AG04450 (cell line): ENCODE measurements at regions not wholly inside any gene's neighbourhood (a gene's known extent, or its start where the extent isn't known, plus 50 kb on each side); places are given as distances from the start of the nearest gene placed in this dataset.

Experiments
- CTCF ChIA-PET: fragments of 300-600, 350-600 bp; formaldehyde crosslinking; extraction: SDS; loops from one replicate; lab custom pipeline; 2022; ENCODE audit warnings: antibody characterized with exemption, inconsistent platforms; lab: Charles Lee
- POLR2A ChIA-PET: fragments of 350-600 bp; formaldehyde crosslinking; extraction: SDS; loops from one replicate; lab custom pipeline; 2021; ENCODE audit warnings: antibody characterized with exemption, inconsistent platforms; lab: Yijun Ruan, JAX
- DNase-seq: peaks from one replicate; pipeline ENCODE4 v3.0.0-alpha.2; 2011; ENCODE audit warnings: low read depth, low spot score
- H3K27ac ChIP-seq: one replicate; pipeline ENCODE4 v1.5.1; 2012; ENCODE audit warnings: low read depth, low read length, control low read depth
- H3K27me3 ChIP-seq: one replicate; pipeline ENCODE4 v1.6.0; 2012; ENCODE audit warnings: low read length; ENCODE audit not compliant: control insufficient read depth, insufficient read depth
- H3K4me3 ChIP-seq: 2 replicates; pipeline ENCODE4 v1.5.1; 2011; ENCODE audit warnings: mild to moderate bottlenecking, low read depth, low read length, control low read depth
- H3K9me3 ChIP-seq: 2 replicates; pipeline ENCODE4 v1.5.1; 2012; ENCODE audit warnings: low read length; ENCODE audit not compliant: control insufficient read depth, insufficient read depth
- TF ChIP-seq, protein P1 (sequence below): IDR thresholded peaks from 2 replicates; pipeline ENCODE4 v1.5.1; 2011; ENCODE audit warnings: low read depth, low read length, control low read depth, inconsistent platforms

DNA sequence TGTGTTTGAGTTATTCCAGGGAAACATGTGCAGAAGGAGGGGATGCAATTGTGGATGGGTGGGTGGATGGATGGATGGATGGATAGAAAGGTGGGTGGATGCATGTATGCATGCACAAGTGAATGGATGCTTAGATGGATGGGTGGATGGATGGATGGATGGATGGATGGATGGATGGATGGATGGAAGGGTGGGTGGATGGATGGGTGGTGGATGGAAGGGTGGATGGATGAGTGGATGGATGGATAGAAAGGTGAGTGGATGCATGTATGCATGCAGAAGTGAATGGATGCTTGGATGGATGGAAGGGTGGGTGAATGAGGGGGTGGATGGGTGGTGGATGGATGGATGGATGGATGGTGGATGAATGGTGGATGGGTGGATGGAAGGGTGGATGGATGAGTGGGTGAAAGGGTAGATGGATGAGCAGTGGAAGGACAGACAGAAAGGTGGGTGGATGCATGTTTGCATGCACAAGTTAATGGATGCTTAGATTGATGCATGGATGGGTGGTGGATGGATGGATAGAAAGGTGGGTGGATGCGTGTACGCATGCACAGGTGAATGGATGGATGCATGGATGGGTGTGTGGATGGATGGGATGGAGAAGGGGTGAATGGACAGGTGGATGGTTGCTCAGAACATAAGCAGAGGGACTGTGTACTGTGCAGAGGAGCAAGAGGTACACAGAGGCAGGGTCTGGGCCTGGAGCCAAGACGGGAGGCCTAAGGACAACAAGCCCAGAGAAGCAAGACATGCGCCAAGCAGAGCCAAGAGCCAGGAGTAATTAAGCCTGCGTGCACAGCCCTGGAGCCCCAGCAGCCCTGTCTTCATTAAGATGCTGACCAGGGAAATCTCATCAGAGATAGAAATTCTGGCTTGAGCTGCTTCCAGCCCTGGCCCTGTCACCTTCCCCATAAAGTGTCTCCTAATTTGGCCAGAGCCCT is 84.6 kb upstream of the PPP1R26 start:
- ChIA-PET CTCF (interaction anchor here (0.9 kb wide), 2 partner anchors 17 to 18 kb away, joined by 3 read pairs; no protein-coding TSS in a partner anchor), POLR2A (no interaction called here)
- Histone ChIP-seq H3K27me3 (no peaks in the 10 kb centered on the region), H3K27ac (no peak overlapping the region), H3K9me3 (peaks cover 72% of the 10 kb centered on the region), H3K4me3 (no peak overlapping the region)
- TF ChIP-seq, protein P1, sequence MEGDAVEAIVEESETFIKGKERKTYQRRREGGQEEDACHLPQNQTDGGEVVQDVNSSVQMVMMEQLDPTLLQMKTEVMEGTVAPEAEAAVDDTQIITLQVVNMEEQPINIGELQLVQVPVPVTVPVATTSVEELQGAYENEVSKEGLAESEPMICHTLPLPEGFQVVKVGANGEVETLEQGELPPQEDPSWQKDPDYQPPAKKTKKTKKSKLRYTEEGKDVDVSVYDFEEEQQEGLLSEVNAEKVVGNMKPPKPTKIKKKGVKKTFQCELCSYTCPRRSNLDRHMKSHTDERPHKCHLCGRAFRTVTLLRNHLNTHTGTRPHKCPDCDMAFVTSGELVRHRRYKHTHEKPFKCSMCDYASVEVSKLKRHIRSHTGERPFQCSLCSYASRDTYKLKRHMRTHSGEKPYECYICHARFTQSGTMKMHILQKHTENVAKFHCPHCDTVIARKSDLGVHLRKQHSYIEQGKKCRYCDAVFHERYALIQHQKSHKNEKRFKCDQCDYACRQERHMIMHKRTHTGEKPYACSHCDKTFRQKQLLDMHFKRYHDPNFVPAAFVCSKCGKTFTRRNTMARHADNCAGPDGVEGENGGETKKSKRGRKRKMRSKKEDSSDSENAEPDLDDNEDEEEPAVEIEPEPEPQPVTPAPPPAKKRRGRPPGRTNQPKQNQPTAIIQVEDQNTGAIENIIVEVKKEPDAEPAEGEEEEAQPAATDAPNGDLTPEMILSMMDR, result no peak
- DNase-seq, result no peak

DNA sequence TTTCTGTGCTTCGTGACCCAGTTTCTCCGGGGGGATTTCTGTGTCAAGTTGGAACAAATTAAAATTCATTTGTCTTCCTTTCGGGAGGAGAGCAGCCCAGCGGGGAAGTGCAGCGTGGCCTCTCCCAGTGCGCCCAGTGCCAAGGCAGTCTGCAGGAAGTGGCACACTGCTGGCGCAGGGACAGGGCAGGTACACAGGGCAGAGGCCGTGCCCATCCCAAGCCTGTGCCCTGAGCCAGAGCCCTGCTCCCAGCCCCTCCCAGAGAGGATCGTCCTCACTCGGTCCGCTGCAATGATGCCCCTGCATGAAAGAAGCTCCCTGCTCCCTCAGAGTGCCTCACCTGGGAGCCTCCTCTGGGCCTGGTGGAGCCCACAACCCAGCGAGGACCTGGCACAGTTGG is 82.4 kb upstream of the PPP1R26 start:
- POLR2A ChIA-PET, result no interaction called here
- no peak overlapping the region for H3K4me3 ChIP-seq

DNA sequence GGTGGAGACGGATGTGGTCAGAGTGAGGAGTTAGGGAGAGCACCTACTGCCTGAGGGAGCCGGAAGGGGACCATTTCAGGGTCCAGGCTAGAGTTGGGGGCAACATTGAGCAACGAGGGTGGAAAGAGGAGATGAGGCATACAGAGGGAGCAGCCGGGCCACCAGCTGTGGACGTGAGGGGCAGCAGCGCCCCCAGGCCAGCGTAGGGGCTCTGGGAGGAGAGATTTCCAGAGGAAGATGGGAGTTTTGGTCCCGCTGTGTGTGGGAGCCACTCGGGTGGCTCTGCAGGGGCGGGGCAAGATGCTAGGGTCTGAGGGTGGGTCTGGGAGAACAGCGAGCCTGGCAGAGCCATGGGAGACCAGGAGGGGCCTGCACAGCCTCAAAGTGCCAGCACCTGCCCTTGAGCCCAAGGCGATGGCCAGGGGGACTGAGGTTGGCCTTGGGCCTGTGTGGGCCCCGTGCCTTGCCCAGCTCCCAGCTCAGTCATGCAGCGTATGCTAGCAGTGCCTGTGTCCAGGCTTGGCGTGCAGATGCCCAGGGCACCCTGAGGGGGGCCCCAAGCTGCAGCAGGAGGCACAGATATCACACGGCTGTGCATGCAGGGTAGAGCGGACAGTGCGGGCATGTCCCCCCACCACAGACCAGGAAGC is 80.5 kb upstream of the PPP1R26 start:
- peaks cover 66% of the 10 kb centered on the region for H3K9me3 ChIP-seq
- H3K4me3 ChIP-seq, result no peak overlapping the region
- POLR2A ChIA-PET, result no interaction called here
- DNase-seq, result no peak
- TF ChIP-seq, protein P1, result no peak
- no peak overlapping the region for H3K27ac ChIP-seq
- CTCF ChIA-PET, result no interaction called here
- no peaks in the 10 kb centered on the region for H3K27me3 ChIP-seq

More for the DNA sequence above, 82.4 kb upstream of the PPP1R26 start:
- Histone ChIP-seq H3K9me3 (peaks cover 67% of the 10 kb centered on the region), H3K27ac (no peak overlapping the region), H3K27me3 (no peaks in the 10 kb centered on the region)
- TF ChIP-seq, protein P1, result no peak
- CTCF ChIA-PET, result no interaction called here
- no peak for DNase-seq

DNA sequence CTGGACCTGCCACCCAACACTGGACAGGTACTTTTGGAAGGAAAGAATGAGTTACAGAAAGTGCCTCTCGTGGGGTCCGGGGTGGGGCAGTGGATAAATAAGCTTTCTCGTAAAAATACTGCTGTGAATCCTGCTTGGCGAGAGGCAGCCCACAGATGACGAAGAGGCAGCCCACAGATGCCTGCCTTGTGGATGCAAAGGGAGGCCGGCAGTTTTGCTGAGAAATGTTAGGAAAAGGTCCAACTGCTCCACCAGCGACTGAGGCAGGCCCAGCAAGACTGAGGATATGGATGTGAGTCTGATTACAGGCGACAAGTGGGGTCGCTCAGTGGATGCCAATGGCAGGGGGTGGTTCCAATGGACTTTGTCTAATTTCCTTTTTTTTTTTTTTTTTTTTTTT is 79.1 kb upstream of the PPP1R26 start:
- ChIA-PET POLR2A (no interaction called here), CTCF (no interaction called here)
- no peak overlapping the region for H3K27ac ChIP-seq
- H3K4me3 ChIP-seq, result no peak overlapping the region
- no peaks in the 10 kb centered on the region for H3K27me3 ChIP-seq
- H3K9me3 ChIP-seq, result peaks cover 71% of the 10 kb centered on the region
- TF ChIP-seq, protein P1, result no peak
- DNase-seq, result no peak

DNA sequence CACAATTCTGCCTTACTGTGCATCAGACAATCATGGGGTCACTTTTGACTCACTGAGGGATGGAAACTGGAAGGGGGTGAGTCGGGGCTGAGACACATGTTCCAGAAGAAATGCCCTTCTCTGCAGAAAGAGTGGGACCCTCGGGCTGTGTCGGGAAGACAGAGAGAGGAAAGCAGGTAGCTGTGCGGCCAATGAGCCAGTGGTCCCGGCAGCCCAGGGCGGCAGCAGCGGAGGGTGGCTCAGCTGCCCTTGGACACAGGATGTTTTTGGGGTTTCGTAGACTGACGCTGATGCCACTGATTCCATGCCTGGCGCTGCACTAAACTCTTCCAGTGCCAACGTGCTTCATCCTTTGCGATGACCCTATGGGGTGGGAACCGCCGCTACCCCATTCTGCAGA is 78.4 kb upstream of the PPP1R26 start:
- H3K27ac ChIP-seq, result no peak overlapping the region
- no peak for DNase-seq
- TF ChIP-seq, protein P1, result no peak
- H3K4me3 ChIP-seq, result no peak overlapping the region
- ChIA-PET POLR2A (no interaction called here), CTCF (no interaction called here)
- H3K9me3 ChIP-seq, result peaks cover 64% of the 10 kb centered on the region
- no peaks in the 10 kb centered on the region for H3K27me3 ChIP-seq
